ENCODE measurements at regions not wholly inside any gene's neighbourhood (a gene's known extent, or its start where the extent isn't known, plus 50 kb on each side); places are given as distances from the start of the nearest gene placed in this dataset.

GRCh38 chr6:143612186-143612585 is 65.6 kb upstream of the PHACTR2 start:
- TF ChIP-seq CTCF (IDR thresholded peaks at IDR 0.05) (no peak), EZH2 (IDR thresholded peaks at IDR 0.05) (no peak)
